WI38 (cell line): ENCODE measurements at regions not wholly inside any gene's neighbourhood (a gene's known extent, or its start where the extent isn't known, plus 50 kb on each side); places are given as distances from the start of the nearest gene placed in this dataset.

Source experiments
- H3K4me3 ChIP-seq: 2 replicates; pipeline ENCODE4 v1.5.1; 2011; ENCODE audit warnings: low read depth, mild to moderate bottlenecking, control low read depth, low read length
- TF ChIP-seq, protein P1 (sequence below): IDR thresholded peaks from 2 replicates; pipeline ENCODE4 v1.5.1; 2012; ENCODE audit warnings: low read depth, mild to moderate bottlenecking, control low read depth, low read length

DNA sequence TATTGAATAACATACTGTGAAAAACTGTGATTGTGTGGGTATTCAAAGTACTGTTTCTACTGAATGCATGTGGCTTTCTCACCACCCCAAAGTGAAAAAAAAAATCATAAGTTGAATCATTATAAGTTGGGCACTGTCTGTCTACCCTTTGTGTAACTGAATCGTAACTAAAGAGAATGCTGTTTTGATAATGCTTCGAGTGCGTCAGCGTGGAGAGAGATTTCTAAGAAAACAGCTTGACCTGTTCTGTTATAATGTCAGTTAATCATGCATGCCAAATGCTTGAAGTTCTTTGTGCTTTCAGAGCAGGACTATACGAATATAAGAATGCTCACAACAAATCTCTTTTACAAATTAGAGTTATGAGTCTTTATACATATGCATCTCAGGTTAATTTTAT, 148.8 kb upstream of the SGCD start:
- no peak overlapping the region for H3K4me3 ChIP-seq
- TF ChIP-seq, protein P1, sequence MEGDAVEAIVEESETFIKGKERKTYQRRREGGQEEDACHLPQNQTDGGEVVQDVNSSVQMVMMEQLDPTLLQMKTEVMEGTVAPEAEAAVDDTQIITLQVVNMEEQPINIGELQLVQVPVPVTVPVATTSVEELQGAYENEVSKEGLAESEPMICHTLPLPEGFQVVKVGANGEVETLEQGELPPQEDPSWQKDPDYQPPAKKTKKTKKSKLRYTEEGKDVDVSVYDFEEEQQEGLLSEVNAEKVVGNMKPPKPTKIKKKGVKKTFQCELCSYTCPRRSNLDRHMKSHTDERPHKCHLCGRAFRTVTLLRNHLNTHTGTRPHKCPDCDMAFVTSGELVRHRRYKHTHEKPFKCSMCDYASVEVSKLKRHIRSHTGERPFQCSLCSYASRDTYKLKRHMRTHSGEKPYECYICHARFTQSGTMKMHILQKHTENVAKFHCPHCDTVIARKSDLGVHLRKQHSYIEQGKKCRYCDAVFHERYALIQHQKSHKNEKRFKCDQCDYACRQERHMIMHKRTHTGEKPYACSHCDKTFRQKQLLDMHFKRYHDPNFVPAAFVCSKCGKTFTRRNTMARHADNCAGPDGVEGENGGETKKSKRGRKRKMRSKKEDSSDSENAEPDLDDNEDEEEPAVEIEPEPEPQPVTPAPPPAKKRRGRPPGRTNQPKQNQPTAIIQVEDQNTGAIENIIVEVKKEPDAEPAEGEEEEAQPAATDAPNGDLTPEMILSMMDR = no peak

DNA sequence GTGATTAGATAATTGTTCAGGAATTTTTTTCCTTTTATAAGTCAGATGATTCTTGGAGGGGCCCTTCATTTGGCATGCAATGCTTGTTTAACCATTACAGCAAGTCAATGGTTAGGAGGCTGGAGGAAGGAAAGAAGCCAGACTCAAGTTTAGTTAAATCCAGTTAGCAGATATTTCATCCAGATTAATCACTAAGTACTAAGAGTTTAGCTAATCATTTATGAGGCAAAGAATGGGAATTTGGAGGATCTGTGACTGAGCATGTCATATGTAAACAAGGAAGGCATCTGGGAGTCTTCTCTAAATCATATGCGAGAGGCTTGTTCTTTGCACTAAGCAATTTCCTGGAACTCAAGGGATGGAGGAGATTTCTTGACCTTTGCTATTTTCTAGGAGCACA, 145.3 kb upstream of the SGCD start:
- no peak overlapping the region for H3K4me3 ChIP-seq
- TF ChIP-seq, protein P1 = no peak

DNA sequence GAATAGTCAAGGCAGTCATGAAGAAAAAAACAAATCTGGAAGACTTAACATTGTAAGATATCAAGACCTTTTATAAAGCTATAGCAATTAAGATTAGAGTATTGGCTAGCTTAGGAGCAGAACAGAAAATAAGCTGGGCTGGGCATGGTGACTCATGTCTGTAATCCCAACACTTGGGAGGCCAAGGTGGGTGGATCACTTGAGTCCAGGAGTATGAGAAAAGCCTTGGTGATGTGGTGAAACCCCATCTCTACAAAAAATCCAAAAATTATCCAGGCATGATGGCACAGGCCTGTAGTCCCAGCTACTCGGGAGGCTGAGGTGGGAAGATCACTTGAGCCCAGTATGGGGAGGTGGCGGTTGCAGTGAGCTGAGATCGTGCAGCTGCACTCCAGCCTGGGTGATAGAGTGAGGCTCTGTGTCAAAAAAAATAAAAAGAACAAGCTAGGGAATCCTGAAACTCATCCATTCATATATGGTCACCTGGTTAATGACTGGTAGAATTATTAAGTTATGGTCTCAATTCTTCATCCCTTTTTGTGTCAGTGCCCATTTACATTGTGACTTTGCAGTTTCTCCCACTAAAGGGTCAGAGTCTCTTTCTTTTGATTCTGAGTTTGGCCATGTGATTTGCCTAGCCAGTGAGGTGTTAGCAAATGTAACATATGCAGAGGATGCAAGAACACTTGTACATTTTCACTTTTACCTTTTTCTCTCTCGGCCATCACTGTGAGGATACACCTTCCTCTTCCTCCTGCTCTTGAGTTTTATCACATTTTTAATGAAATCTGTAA, 144.6 kb upstream of the SGCD start:
- TF ChIP-seq, protein P1 = no peak
- no peak overlapping the region for H3K4me3 ChIP-seq

DNA sequence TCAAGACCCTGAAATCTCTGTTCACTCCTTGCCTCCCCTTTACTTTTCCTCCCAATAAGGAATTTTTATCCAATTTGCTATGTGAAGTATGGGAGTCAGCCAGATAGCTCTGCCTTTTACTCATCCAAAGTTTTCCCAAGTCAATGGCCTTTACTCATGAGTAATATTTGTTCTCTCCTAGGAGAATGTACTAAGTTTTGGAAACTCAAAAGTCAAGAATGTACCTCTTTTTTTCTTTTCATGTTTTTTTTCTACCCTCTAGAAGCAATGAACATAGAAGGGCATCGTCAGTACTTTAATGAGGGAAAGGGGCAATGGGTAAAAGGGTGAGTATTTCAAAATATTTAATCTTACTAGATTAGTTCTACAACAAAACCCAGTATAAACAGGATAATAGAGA, 140.2 kb upstream of the SGCD start:
- TF ChIP-seq, protein P1 = no peak
- H3K4me3 ChIP-seq = no peak overlapping the region

DNA sequence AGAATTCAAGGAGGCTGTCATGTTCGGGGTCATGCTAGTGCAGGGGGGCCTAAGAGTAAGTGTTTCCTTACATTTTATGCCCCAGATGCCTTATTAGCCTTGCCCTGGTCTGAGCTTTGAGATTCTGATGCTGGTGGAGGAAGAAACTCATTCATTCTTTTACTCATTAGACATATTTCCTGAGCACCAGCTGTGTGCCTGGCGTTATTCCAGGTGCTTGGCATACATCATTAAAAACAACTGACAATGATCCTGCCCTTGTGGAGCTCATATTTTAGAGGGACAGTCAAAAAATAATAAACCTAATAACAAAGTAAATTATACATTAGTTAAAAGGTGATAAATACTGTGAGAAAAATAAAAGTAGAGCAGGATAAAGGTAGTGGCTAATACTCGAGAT, 138.9 kb upstream of the SGCD start:
- TF ChIP-seq, protein P1 = no peak
- H3K4me3 ChIP-seq = no peak overlapping the region

DNA sequence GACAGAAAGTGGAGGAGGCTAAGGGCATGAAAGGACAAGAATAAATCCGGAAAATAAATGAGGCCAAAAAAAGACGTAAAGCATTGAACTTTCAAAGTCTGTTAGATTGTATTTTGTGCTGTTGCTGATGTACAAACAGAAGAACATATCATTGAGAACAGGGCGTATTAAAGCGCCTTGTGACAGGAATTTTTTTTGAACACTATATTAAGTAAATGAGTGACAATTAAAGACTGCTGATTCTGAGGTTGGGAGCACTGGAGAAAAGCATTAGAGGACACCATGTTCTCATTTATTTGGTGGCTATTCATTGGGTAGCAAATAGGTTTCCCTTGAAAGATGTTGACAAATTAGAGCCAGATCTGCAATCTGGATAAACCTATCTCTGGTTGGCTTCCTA, 137.3 kb upstream of the SGCD start:
- TF ChIP-seq, protein P1 = no peak
- no peak overlapping the region for H3K4me3 ChIP-seq

DNA sequence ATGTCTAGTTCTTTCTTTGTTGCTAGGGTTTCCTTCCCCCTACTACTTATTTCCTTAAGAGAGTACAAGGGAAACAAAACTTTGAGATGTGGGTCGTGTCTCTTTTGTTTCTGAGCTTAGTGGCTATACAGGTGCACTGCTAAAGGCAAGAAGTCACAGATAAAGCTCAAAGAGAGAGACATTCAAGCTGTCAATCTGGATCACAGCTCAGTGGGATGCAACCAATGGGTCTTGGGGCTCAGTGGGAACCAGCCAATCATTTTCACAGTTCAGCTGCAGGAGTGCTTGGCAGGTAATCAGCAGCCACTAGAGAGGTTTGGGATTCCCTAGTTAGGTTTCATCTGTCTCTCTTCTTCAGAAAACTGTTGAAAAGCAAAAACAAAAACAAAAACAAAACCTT, 135.4 kb upstream of the SGCD start:
- TF ChIP-seq, protein P1 = no peak
- H3K4me3 ChIP-seq = no peak overlapping the region
